CD14-positive monocyte (primary cell): ENCODE measurements at regions not wholly inside any gene's neighbourhood (a gene's known extent, or its start where the extent isn't known, plus 50 kb on each side); places are given as distances from the start of the nearest gene placed in this dataset.

ENCODE experiments used
- DNase-seq, 3 donors: peaks; one replicate each; pipeline ENCODE4 v3.0.0-alpha.2; 2011 to 2022
- H2AFZ ChIP-seq: 2 replicates; pipeline ENCODE4 v1.6.0; 2012; ENCODE audit warnings: mild to moderate bottlenecking, low read depth, low read length, inconsistent platforms; ENCODE audit not compliant: insufficient read depth, poor library complexity, severe bottlenecking
- H3K27ac ChIP-seq, 2 donors: 1 replicate in 1 of 2; 2 replicates in 1 of 2; pipeline ENCODE4 v1.5.1; 2012 to 2013; ENCODE audit warnings: low read length in 2 of 2, control low read depth in 1 of 2, inconsistent platforms in 1 of 2, low read depth in 1 of 2, mild to moderate bottlenecking in 1 of 2
- H3K27me3 ChIP-seq, 2 donors: one replicate each; pipeline versions ENCODE4 v1.6.0 to v1.6.1; 2011 to 2013; ENCODE audit warnings: low read length in 2 of 2; ENCODE audit not compliant: control insufficient read depth in 2 of 2, insufficient read depth in 2 of 2
- H3K36me3 ChIP-seq, 2 donors: replicated peaks in 1 of 2; 1 replicate in 1 of 2; 2 replicates in 1 of 2; pipeline versions ENCODE4 v1.5.1 to v1.6.1; 2012 to 2013; ENCODE audit warnings: low read length in 2 of 2, control low read depth in 1 of 2, inconsistent platforms in 1 of 2, mild to moderate bottlenecking in 1 of 2; ENCODE audit not compliant: insufficient read depth in 2 of 2, control insufficient read depth in 1 of 2
- H3K4me1 ChIP-seq, 2 donors: 1 replicate in 1 of 2; 2 replicates in 1 of 2; pipeline versions ENCODE4 v1.5.1 to v1.6.1; 2012 to 2013; ENCODE audit warnings: low read length in 2 of 2, control low read depth in 1 of 2, inconsistent platforms in 1 of 2, mild to moderate bottlenecking in 1 of 2, moderate library complexity in 1 of 2; ENCODE audit not compliant: insufficient read depth in 2 of 2, control insufficient read depth in 1 of 2
- H3K4me2 ChIP-seq: replicated peaks from 2 replicates; pipeline ENCODE3; 2012; ENCODE audit warnings: low read length, moderate library complexity, mild to moderate bottlenecking; ENCODE audit not compliant: poor library complexity, severe bottlenecking; ENCODE audit errors: extremely low read depth
- H3K4me3 ChIP-seq, 3 experiments: fragments of 200-600 bp in 1 of 3; sonication (generic) in 1 of 3; replicated peaks in 1 of 3; 1 replicate in 2 of 3; 2 replicates in 1 of 3; pipeline ENCODE4 v1.5.1; 2011 to 2013; ENCODE audit warnings: low read length in 3 of 3, mild to moderate bottlenecking in 3 of 3, control low read depth in 2 of 3, low read depth in 2 of 3, inconsistent platforms in 1 of 3, moderate library complexity in 1 of 3
- H3K79me2 ChIP-seq: 2 replicates; pipeline ENCODE4 v1.6.0; 2012; ENCODE audit warnings: mild to moderate bottlenecking, control low read depth, inconsistent platforms, low read length, moderate library complexity; ENCODE audit not compliant: insufficient read depth
- H3K9ac ChIP-seq: 2 replicates; pipeline ENCODE4 v1.6.0; 2017; ENCODE audit warnings: low read length, mild to moderate bottlenecking; ENCODE audit not compliant: insufficient read depth, poor library complexity, severe bottlenecking
- H3K9me3 ChIP-seq, 2 donors: replicated peaks in 1 of 2; 1 replicate in 1 of 2; 2 replicates in 1 of 2; pipeline versions ENCODE4 v1.5.1 to v1.6.1; 2012 to 2013; ENCODE audit warnings: low read length in 2 of 2, control low read depth in 1 of 2; ENCODE audit not compliant: control insufficient read depth in 1 of 2, insufficient read depth in 1 of 2
- H4K20me1 ChIP-seq: 2 replicates; pipeline ENCODE4 v1.6.0; 2012; ENCODE audit warnings: mild to moderate bottlenecking, low read length, control low read depth, moderate library complexity; ENCODE audit not compliant: insufficient read depth
- H3K27ac Mint-ChIP-seq, 7 donors: one replicate each; pipeline ENCODE4 v1.8.0; 2020; ENCODE audit warnings: mild to moderate bottlenecking in 7 of 7, mixed read lengths in 7 of 7, moderate library complexity in 6 of 7, inconsistent platforms in 2 of 7
- H3K27me3 Mint-ChIP-seq, 3 donors: one replicate each; pipeline ENCODE4 v1.8.0; 2021 to 2022; ENCODE audit warnings: low read depth in 3 of 3, mild to moderate bottlenecking in 3 of 3, mixed read lengths in 3 of 3, moderate library complexity in 3 of 3, inconsistent platforms in 1 of 3
- H3K36me3 Mint-ChIP-seq, 2 donors: one replicate each; pipeline ENCODE4 v1.8.0; 2020; ENCODE audit warnings: mixed read lengths in 2 of 2, inconsistent platforms in 1 of 2, mild to moderate bottlenecking in 1 of 2
- H3K4me1 Mint-ChIP-seq: one replicate; pipeline ENCODE4 v1.8.0; 2020; ENCODE audit warnings: mild to moderate bottlenecking, mixed read lengths
- H3K4me3 Mint-ChIP-seq, 2 donors: one replicate each; pipeline ENCODE4 v1.8.0; 2020; ENCODE audit warnings: mild to moderate bottlenecking in 2 of 2, mixed read lengths in 2 of 2, moderate library complexity in 1 of 2
- H3K9me3 Mint-ChIP-seq, 7 donors: one replicate each; pipeline ENCODE4 v1.8.0; 2020 to 2022; ENCODE audit warnings: mixed read lengths in 7 of 7, mild to moderate bottlenecking in 6 of 7, moderate library complexity in 6 of 7, inconsistent platforms in 2 of 7
- CTCF ChIP-seq: fragments of 200-600 bp; IDR thresholded peaks from one replicate; pipeline ENCODE4 v1.8.0; 2022; ENCODE audit warnings: antibody characterized with exemption, mild to moderate bottlenecking
- WGBS: methylation state at CpG from one replicate; pipeline ENCODE4 v1.1.5; 2013; ENCODE audit warnings: missing lambda C conversion rate; ENCODE audit not compliant: insufficient coverage; 5-methylcytosine and 5-hydroxymethylcytosine counted together
- intact Hi-C, 2 donors: fragments of 100-400 bp; cut with micrococcal nuclease; formaldehyde crosslinking; loops; one replicate each; pipeline versions ENCODE4 v1.15.0 to v1.15.1; 2023

GRCh38 chr1:2862814-2863647 is 61.5 kb upstream of the TTC34 start:
- Mint-ChIP-seq H3K27ac (peak overlapping the region in 1 of 7 donors; percentile 66), H3K36me3 (peaks cover 0 to 3% of the 10 kb centered on the region in 2 donors), H3K27me3 (peaks cover 1 to 12% (median 7%) of the 10 kb centered on the region in 3 donors), H3K4me1 (no peaks in the 10 kb centered on the region), H3K9me3 (peaks cover 2 to 16% (median 6%) of the 10 kb centered on the region in 7 donors), H3K4me3 (no peak overlapping the region)
- Histone ChIP-seq H2AFZ (no peak overlapping the region), H4K20me1 (no peaks in the 10 kb centered on the region), H3K9ac (no peak overlapping the region), H3K9me3 (peaks cover 8 to 15% of the 10 kb centered on the region in 2 donors), H3K79me2 (no peaks in the 10 kb centered on the region), H3K27ac (no peak overlapping the region), H3K27me3 (no peaks in the 10 kb centered on the region), H3K36me3 (no peaks in the 10 kb centered on the region), H3K4me3 (no peak overlapping the region), H3K4me2 (no peak overlapping the region), H3K4me1 (no peaks in the 10 kb centered on the region)
- WGBS: 89% methylated on average over 11 of the region's 22 CpGs
- no peak for DNase-seq
- intact Hi-C loops: no loop called here
- TF ChIP-seq CTCF: no peak

DNA sequence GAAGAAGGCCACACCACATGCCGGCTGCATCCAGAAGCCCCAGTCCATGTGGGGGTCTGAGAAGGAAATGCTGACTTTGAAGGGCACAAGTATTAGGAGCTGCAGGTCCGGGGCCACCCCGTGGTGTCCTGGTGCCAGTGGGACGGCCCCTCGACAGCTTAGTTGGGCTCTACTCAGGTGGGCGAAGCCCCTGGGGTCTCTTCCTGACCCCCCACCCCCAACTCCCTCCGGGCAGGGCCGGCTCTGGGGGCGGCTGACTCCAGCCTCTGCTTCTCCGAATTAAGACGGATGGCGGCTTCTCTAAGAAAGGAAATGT is 62.1 kb upstream of the TTC34 start:
- Mint-ChIP-seq H3K4me3 (no peak overlapping the region), H3K9me3 (peaks cover 2 to 13% (median 6%) of the 10 kb centered on the region in 7 donors), H3K27me3 (peaks cover 2 to 15% (median 3%) of the 10 kb centered on the region in 3 donors), H3K27ac (no peak overlapping the region), H3K36me3 (peaks cover 0 to 2% of the 10 kb centered on the region in 2 donors), H3K4me1 (no peaks in the 10 kb centered on the region)
- Histone ChIP-seq H3K9me3 (peaks cover 7 to 14% of the 10 kb centered on the region in 2 donors), H4K20me1 (no peaks in the 10 kb centered on the region), H3K4me3 (no peak overlapping the region), H3K4me1 (no peaks in the 10 kb centered on the region), H2AFZ (no peak overlapping the region), H3K79me2 (no peaks in the 10 kb centered on the region), H3K9ac (no peak overlapping the region), H3K27ac (no peak overlapping the region), H3K4me2 (no peak overlapping the region), H3K36me3 (no peaks in the 10 kb centered on the region), H3K27me3 (no peaks in the 10 kb centered on the region)
- intact Hi-C loops: no loop called here
- TF ChIP-seq CTCF: no peak
- WGBS: 0% methylated on average over 9 of the region's 12 CpGs
- no peak for DNase-seq
